Ovary (tissue), 7 donors: ENCODE measurements at regions not wholly inside any gene's neighbourhood (a gene's known extent, or its start where the extent isn't known, plus 50 kb on each side); places are given as distances from the start of the nearest gene placed in this dataset.

Experiments
- DNase-seq, 5 donors: peaks; one replicate each; pipeline ENCODE4 v3.0.0-alpha.2; 2019 to 2020
- H3K27ac ChIP-seq, 2 donors: fragments of 200-600 bp; one replicate each; pipeline versions ENCODE4 v1.5.1 to v1.8.0; 2019 to 2022
- H3K27me3 ChIP-seq: fragments of 200-600 bp; one replicate; pipeline ENCODE4 v1.8.0; 2022
- H3K36me3 ChIP-seq: fragments of 200-600 bp; sonication (generic); one replicate; pipeline ENCODE4 v1.5.1; 2019
- H3K4me1 ChIP-seq: one replicate; pipeline ENCODE4 v1.8.1; 2013; ENCODE audit warnings: mild to moderate bottlenecking, moderate library complexity; ENCODE audit not compliant: insufficient read depth
- H3K4me3 ChIP-seq: fragments of 200-600 bp; sonication (generic); one replicate; pipeline ENCODE4 v1.5.1; 2017
- H3K9me3 ChIP-seq, 2 donors: fragments of 200-600 bp in 1 of 2; sonication (generic) in 1 of 2; one replicate each; pipeline versions ENCODE4 v1.5.1 to v1.8.1; 2013 to 2019; ENCODE audit warnings: mild to moderate bottlenecking in 1 of 2, moderate library complexity in 1 of 2
- CTCF ChIP-seq, 3 donors: fragments of 450-650 bp in 2 of 3; fragments of 200-600 bp in 1 of 3; IDR thresholded peaks; one replicate each; pipeline versions ENCODE4 v1.5.1 to v1.8.0; 2016 to 2022; ENCODE audit warnings: antibody characterized with exemption in 3 of 3, mild to moderate bottlenecking in 1 of 3
- EP300 ChIP-seq: sonication (generic); formaldehyde crosslinking; IDR thresholded peaks from one replicate; pipeline ENCODE4 v1.6.1; 2017; ENCODE audit warnings: antibody characterized with exemption
- POLR2A ChIP-seq: fragments of 450-650 bp; IDR thresholded peaks from one replicate; pipeline ENCODE4 v1.6.1; 2017; ENCODE audit warnings: antibody characterized with exemption, mild to moderate bottlenecking, moderate library complexity
- WGBS, 3 donors: extraction: QIAGEN DNeasy Blood & Tissue Kit in 1 of 3; methylation state at CpG; one replicate each; pipeline versions ENCODE4 v1.1.5 to v1.1.7; 2013 to 2017; 5-methylcytosine and 5-hydroxymethylcytosine counted together
- intact Hi-C, 4 donors: fragments of 100-400 bp; cut with DNase I; formaldehyde crosslinking; loops; one replicate each; pipeline versions ENCODE4 v1.11.0 to v1.15.1; 2022 to 2023
- donor health status: DM: no; HTN: no; CAD: no; lungs with moderate emphysema.
- donor health status: DM: no; HTN: no; CAD: no.
- donor health status: Bipolar disorder and iron deficiency.
- donor health status: DM: no; HTN: no; CAD: no.
- donor health status: DM: yes; HTN: yes; CAD: no.

GRCh38 chr5:103918668-103919367 lies 356.2 kb upstream of the NUDT12 start:
- no peak overlapping the region for H3K4me3 ChIP-seq
- H3K4me1 ChIP-seq = no peaks in the 10 kb centered on the region
- intact Hi-C loops = no loop called here
- no peak for DNase-seq
- no peak for TF ChIP-seq EP300
- no peak for TF ChIP-seq POLR2A
- no peak for TF ChIP-seq CTCF (IDR thresholded peaks at IDR 0.05)
- no peaks in the 10 kb centered on the region for H3K9me3 ChIP-seq
- H3K27me3 ChIP-seq = no peaks in the 10 kb centered on the region
- no peaks in the 10 kb centered on the region for H3K36me3 ChIP-seq
- no peak overlapping the region for H3K27ac ChIP-seq

- Histone ChIP-seq H3K36me3 (no peaks in the 10 kb centered on the region), H3K9me3 (no peaks in the 10 kb centered on the region), H3K4me3 (no peak overlapping the region), H3K27me3 (no peaks in the 10 kb centered on the region), H3K27ac (no peak overlapping the region), H3K4me1 (no peaks in the 10 kb centered on the region)
- no peak for DNase-seq
- WGBS, 3 donors = 83 to 85% (median 83%) methylated on average over 1 of the region's 1 CpG
- intact Hi-C loops = no loop called here
- TF ChIP-seq CTCF (IDR thresholded peaks at IDR 0.05) (no peak), EP300 (no peak), POLR2A (no peak)
These were observed 352.5 kb upstream of the NUDT12 start for GRCh38 chr5:103915081-103915480.

- Histone ChIP-seq H3K4me1 (no peaks in the 10 kb centered on the region), H3K4me3 (no peak overlapping the region), H3K27me3 (no peaks in the 10 kb centered on the region), H3K36me3 (no peaks in the 10 kb centered on the region), H3K9me3 (no peaks in the 10 kb centered on the region), H3K27ac (no peak overlapping the region)
- 84 to 94% (median 87%) methylated on average over 2 of the region's 2 CpGs for WGBS, 3 donors
- no peak for TF ChIP-seq CTCF (IDR thresholded peaks at IDR 0.05)
- no peak for TF ChIP-seq POLR2A
- no peak for TF ChIP-seq EP300
- intact Hi-C loops = no loop called here
- DNase-seq = no peak
These were observed 348.2 kb upstream of the NUDT12 start for GRCh38 chr5:103910786-103911185.

GRCh38 chr5:103910011-103910410 lies 347.4 kb upstream of the NUDT12 start:
- Histone ChIP-seq H3K27ac (no peak overlapping the region), H3K4me1 (no peaks in the 10 kb centered on the region), H3K4me3 (no peak overlapping the region), H3K36me3 (no peaks in the 10 kb centered on the region), H3K9me3 (no peaks in the 10 kb centered on the region), H3K27me3 (no peaks in the 10 kb centered on the region)
- intact Hi-C loops = no loop called here
- 86 to 91% (median 87%) methylated on average over 2 of the region's 2 CpGs for WGBS, 3 donors
- no peak for TF ChIP-seq EP300
- TF ChIP-seq POLR2A = no peak
- TF ChIP-seq CTCF (IDR thresholded peaks at IDR 0.05) = no peak
- no peak for DNase-seq
